Right renal cortex interstitium (tissue), 3 donors: ENCODE measurements at regions not wholly inside any gene's neighbourhood (a gene's known extent, or its start where the extent isn't known, plus 50 kb on each side); places are given as distances from the start of the nearest gene placed in this dataset.

Experiments
- DNase-seq, 3 donors: peaks; one replicate each; pipeline ENCODE4 v3.0.0-alpha.2; 2013; ENCODE audit warnings: low read depth in 3 of 3, low spot score in 2 of 3

DNA sequence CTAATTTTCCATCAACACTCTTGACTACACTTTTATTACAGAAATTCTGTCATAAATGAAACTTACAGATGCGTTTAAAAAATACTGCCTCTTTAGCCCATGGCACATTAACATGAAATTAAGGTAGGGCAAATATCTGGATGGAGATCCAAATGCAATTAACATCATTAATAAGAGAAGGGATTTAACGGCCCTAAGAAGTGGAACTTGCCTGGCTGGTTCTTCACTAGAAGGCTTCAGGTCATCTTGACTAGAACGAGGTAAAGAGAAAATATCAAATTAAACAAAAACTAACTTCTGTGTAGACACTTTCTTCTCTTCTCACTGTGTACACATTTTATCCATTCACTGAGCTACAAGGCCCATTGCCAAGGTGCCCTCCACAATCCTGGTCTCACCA is 1093.4 kb downstream of the EFNB2 start:
- DNase-seq, result no peak

DNA sequence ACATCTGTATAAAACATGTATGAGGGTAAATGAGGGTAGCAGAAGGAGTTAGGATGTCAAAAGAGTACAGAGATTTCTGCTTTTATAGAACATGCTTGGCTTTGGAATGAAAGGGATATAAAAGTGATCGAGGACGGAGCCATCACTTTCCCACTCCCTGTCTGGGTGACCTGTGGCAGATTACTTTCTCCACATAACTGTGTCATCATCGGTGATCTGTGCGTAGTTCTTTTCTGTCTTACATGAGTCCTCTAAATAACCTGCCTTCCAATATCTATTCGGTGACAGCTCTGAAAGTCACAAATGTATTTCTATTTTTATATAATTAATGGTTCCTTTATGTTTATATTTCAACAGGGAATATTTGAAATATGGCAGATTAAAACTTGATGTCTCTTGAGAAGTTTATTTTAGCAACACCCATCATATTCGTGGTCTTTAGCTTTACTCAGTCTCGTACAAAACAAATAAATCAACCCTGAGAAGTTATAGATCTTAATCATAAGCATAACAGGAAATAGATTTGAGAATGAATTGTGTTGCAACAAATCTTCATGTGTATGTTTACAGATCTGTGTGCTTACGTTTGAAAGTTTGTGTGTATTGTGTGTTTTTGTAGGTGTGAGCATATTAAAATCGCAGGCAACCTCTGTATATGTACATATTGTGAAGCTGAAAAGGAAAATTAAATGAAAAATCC is 1094.3 kb downstream of the EFNB2 start:
- DNase-seq, result no peak

DNA sequence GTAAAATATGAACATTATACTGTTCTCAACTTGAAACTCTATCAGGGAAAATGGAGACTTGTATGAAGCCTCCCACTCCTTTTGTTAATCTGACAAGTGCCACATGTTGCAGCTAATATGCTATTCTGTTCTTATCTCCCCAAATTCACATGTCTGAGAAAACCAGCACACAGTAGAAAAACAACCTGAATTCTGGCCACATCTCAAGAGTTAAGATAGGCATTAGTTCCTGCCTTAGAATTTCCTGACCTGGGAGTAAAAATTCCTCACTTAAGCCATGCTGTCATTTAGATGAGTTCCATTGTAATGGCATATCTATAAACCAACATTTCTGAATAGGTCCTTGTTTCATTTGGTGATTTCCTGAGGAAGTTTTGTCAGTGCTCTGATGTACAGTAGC is 1098.5 kb downstream of the EFNB2 start:
- DNase-seq, result no peak

DNA sequence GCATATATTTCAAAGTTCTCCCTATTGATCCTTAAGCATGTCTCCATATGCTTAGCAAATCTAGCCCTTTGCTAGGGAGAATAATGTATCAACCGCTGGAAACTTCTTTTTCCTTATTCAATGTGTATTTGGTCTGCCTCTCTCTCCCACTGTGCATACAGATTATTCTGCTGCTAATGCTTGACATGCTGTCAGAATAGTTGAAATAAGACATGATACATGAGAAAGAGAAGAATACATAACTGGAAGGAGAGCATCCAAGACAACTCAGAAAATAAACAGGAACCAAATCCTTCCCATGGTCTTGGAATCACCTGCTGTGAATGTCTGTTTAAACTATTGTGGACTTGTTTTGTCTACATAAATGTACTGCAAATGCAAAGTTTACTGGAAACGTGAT is 1103.0 kb downstream of the EFNB2 start:
- DNase-seq, result no peak

DNA sequence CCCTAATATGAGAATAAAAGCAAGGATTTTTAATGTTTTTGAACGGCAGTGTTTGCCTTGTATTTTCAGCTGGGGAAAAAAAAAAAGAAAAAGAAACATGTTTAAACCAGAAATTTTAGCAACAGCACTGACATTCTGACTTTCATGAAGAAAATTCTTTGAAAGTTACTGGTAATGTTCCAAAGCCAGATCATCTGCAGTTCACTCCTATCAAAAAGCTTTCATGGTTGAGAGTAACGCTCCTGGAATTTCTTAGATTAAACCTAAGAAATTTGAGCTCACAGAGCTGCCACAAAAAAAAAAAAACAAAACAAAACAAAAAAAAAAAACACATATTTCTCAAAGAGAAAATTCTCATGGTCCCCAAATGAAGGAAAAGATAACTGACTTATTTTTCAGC is 1106.7 kb downstream of the EFNB2 start:
- DNase-seq, result no peak

DNA sequence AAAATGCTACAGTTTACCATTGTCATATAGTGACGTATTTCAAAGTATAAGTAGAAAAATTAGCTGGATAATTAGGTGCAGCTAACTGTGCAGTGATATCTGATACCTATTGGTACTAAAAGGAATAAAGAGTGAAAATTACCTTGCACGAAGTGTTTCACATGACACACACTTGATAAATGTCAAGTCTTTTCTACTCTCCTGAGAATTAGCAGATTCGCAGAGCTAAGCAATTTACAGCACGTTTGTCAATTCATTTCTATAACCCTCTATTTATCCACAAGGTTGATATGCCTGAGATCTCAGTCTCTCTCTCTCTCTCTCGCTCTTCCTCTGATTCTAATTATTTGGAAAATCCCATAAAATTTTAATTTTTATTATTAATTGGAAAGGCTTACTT is 1109.0 kb downstream of the EFNB2 start:
- no peak for DNase-seq

DNA sequence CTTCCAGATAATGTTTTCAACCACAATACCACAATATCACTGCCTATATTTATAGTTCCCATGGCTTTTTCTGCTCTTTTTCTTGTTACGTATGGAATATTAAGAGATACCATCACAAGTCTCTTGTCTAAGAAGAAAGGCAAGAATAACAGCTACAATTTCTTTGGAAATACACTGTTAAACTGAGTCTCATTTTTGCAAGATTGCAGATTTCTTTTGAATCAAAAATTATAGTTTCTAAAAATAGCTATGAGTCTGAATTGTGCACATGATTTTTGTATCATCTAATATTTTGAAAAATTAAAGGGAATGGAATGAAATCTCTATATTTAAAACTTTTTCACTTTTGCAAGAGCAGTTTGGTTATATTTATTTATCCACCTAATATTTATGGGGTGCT is 1120.8 kb downstream of the EFNB2 start:
- no peak for DNase-seq

DNA sequence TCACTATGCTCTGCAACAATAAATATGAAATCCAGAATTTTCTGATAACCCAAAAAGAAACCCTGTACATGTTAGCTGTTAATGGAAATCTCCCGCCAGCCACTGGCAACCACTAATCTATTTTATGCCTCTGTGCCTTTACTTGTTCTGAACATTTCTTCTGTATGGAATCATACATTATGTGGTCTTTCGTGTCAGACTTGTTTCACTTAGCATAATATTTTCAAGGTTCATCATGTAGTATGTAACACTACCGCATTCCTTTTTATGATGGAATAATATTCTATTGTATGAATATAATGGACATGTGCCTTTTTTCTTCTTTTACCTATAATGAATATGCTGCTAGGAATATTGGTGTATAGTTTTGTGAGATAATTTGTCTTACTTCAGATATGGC is 1123.3 kb downstream of the EFNB2 start:
- no peak for DNase-seq

DNA sequence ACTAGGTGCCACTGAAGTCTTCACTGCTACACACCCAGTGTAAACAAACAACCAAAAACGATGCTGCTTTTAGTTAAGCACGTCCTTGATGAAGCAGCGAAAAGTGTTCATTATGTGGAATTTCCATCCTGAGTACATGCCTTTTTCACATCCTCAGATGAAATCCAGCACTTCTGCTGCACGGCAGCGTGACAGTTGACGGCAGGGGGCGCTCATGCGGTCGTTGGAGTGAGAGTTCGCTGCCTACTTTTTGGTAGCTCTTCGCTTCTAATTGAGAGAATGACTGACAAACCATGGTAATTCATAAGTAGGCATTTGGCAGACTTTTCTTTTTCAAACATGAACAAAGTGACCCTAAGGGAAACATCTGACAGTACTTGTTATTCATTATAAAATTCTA is 1124.9 kb downstream of the EFNB2 start:
- no peak for DNase-seq

DNA sequence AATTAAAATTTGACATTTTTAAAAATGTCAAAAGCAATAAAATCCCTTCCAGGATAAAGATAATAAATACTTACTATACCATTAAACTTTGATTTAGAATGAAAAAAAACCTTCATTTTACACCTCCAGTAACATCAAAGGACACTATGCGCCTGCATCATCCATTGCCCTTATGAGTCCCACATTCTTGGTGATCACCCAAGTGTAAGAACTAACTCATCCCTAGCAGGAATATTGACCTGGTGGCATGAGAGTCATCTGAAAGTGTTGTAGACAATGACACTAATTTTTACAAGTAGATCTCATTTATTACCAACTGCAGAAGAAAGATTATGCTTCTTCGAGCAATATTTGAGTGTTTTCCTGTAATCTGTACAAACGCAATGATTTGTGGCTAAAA is 1128.9 kb downstream of the EFNB2 start:
- DNase-seq, result peak in 1 of 3 donors; percentile 24

DNA sequence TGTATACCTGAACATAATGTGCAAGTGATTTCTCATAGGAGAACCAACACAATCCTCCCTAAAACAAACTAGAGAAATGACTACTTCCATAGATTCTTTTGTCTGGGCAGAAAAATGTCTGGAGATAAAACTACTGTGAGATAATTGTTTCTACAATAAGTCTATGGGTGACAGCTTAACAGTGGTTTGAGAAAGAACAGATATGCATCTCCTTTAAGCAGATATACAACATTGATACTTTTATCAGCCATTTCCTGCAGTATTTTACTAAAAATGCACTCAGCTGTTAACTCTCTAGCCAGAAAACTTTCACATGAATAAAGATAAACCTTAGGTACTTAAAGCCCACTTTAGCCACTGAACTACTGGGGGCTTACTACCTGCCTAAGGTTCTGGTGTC is 1132.4 kb downstream of the EFNB2 start:
- no peak for DNase-seq

DNA sequence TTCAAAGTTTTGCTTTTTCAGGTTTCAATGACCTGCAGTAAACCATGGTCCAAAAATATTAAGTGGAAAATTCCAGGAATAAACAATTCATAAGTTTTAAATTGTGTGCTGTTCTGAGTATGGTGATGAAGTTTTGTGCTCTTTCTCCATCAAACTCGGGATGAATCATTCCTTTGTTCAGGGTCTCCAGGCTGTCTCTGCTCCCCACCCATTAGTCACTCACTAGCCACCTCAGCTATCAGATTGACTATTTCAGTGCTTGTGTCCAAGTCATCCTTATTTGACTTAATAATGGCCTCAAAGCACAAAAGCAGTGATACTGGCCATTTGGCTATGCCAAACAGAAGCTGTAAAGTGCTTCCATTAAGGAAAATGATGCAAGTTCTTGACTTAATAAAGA is 1140.4 kb downstream of the EFNB2 start:
- DNase-seq, result no peak

DNA sequence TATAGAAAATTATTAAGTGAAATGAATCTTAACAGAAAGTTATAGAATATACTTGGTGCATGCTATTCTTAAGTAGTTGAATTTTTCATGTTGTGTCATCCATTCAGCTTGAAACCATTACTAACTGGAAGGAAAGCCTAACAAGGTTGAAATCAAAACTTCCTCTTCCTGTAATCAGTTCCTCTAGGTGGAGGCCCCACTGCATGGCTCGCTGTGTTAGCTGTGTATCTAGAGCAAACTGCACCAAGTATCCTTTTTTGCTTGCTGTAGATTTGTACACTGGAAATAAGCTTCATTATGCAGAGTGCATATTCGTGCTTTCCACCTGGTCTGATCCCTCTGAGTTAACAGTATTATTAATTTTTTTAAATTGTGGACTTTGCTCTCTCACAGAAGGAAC is 1146.1 kb downstream of the EFNB2 start:
- DNase-seq, result no peak

DNA sequence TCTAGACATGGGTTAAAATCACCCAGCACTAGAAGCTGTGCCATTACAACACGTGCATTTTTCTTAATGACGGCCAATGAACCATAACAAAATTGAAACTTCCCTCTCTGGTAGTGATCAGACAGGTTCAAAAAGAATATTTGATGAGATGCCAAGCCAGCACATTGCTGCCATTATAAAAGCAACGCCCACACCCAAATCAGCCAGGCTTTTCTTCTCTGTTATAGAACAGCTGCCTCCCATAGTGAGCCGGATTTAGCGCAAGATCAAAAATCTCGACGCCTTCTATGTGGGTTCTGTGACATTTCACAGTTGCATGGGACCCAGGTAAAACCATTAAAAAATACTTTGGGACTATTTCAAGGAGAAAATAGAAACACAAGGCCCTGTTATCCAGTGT is 1158.0 kb downstream of the EFNB2 start:
- DNase-seq, result no peak

DNA sequence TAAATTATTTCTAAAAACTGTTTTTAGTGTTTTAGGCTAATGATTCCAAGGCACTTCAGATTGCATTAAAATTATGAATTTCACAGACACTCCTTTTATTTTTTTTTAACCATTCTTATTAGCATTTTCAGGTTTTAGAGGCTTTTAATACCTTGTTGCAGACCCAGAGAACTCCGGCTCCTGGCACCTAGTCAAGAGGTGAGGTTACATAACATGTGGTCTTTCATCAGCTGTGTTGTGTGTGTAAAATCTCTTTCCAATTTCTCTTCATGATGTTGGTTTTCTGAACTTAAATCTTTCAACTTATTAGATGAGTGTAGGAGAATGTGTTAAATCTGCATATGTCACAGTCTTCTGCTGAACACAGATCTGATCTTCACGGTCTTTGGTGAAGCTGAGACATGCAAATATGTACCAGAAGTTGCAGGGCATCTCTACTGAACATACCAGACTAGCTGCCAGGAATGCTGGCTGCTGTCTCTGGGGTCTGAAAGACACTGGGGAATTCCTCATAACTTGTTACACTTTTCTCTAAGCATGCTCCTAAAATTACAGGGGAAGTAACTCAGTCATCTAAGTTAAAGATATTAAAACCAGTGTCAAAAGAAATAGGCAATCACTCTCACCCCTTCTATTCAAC is 1165.3 kb downstream of the EFNB2 start:
- DNase-seq, result no peak

DNA sequence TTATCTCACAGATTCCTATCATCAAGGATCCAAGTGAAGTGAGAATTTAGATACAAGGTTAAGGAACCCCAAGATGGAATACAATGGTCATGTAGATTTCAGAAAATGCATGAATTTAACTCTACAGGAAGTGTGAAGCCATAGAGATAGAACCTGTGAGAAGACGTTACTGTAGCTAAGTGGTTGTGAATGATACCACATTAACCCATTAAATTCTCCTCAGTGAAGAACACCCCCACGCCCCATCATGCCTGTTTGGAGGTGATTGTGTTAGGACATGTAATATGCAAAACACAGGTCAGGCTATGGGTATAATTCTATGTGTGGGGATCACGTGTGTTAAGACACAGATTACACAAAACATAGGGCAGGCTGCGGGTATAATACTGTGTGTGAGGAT is 1166.7 kb downstream of the EFNB2 start:
- no peak for DNase-seq

DNA sequence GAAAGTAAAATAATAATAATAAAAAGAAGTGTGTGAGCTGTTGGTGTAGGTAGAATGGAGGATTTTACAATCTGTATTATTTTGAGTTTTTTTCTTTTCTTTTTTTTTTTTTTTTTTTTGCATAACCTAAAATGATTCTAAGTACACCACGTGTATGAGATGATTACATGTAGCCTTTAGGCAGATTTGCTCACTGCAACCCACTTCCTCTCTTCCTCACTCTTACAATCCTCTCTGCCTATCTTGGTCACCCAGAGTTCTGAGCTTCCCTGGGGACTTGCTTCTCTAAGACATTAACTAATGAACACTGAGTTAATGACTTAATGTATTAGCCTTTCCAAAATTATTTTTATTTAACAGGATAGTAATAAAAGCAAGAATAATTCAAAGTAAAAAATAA is 1169.6 kb downstream of the EFNB2 start:
- DNase-seq, result no peak

DNA sequence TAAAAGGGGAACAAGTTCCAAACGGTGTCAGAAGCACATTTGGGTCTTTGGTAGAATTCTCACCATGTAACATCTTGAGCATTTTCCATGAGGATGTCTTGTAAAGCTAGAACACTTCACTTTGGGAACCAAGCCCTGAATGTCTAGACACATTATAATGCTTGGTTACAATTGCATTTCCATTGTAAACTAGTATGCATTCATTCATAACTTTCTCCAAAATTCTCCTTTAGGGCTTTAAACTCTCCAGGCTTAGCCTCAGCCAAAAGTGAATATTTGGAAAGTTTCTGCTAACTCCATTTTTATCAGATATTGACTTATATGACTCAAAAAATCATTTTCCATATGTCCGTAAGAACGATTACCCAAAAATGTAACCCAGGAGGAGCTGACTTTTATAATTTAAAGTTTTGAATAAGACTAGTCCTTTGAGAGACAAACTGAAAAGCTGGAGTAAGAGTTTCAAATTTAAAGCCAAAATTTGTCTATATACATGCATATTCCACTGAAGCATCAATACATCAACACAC is 1170.4 kb downstream of the EFNB2 start:
- no peak for DNase-seq

DNA sequence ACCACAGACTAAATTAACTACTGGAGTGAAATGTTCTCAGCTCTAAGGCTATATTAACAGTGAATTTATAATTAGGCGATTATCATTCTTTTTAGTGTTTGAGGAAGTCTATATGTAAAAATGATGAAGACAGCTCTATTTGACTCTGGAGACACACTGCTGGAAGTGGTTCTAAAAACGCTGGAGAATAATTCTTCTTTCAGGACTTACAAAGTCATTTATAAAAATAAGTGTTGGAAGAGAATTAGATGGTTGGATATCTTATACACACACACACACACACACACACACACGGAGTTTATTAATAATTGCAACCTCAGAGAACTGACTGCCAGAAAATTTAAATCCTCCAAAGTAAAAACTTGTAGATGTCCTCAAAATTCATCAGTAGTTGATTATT is 1171.3 kb downstream of the EFNB2 start:
- no peak for DNase-seq

DNA sequence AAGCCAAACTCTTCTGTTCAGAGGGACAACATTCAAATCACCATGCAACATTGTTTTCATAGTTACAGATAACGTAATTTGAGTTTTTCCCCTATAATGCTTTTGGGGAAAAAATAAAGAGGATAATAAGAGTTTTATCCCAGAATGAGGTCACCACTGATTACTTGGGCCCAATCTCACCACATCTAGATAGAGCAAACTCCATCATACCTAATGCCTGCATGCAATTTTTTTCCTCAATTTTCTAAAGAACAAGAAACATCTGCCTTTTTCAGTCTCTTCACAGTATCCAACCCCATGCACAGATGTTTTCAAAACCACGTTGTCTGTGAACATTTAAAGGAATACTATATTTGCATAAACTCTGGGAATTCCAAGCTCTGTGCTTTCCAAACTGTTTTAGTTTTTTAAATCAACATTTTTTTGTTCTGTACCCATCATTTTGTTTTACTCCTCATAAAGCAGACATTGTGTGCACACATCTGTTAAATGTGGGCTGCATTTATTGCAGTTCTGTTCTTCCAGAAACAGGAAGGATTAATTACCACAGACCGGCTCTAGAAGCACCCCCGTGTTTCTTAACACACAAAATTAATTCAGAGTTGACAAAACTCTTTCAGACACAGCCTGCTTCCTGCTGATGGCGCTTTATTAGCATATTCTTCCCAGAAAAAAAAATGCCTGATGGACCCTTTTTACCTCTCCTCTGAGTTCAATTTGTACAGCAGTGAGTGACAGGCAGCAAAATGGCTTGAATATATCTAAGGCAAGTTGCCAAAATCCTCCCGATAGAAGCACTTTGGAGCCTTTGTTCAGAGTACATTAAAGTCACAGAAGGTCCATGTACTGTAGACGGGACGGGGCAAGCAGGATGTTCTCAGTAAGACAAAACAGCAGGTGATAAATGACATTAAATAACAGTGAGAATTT is 1171.9 kb downstream of the EFNB2 start:
- DNase-seq, result no peak

DNA sequence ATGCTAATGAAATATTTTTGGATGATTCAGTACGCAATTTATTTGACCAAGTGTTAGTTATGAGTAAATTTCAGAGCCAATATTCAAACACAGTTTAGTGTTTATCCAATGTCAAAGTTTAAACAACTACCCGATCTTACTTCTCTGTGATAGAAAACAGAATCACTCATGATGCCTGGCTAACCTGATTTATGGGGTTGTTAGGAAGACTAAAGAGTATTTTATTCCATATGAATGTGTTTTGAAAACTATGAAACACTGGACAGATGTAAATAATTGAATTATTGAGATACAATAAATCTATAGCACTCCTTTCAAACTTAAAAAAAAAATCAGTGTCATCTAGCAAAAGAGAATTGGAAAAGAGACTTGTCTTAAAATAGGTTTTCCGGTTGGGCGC is 1181.8 kb downstream of the EFNB2 start:
- no peak for DNase-seq
